ENCODE measurements at regions not wholly inside any gene's neighbourhood (a gene's known extent, or its start where the extent isn't known, plus 50 kb on each side); places are given as distances from the start of the nearest gene placed in this dataset.

GRCh38 chr15:70290708-70291107 lies 193.0 kb upstream of the TLE3 start:
- no peak for TF ChIP-seq JUND (IDR thresholded peaks at IDR 0.05)
- TF ChIP-seq FOSL1 (IDR thresholded peaks at IDR 0.05; ENCODE audit: low read depth), result no peak
- TF ChIP-seq EZH2phosphoT487 (IDR thresholded peaks at IDR 0.05; ENCODE audit: borderline replicate concordance), result no peak
- no peak for TF ChIP-seq CTCF (IDR thresholded peaks at IDR 0.05 in 2 of 3, conservative IDR thresholded peaks at IDR 0.05 in 1 of 3; ENCODE audit: borderline replicate concordance in 1 of 3, insufficient read depth in 1 of 3, low read depth in 2 of 3, low read length in 2 of 3)
- no peak for TF ChIP-seq POLR2AphosphoS5 (IDR thresholded peaks at IDR 0.05; ENCODE audit: low read depth, low read length)
- no peak for TF ChIP-seq YY1 (IDR thresholded peaks at IDR 0.05; ENCODE audit: extremely low read depth, insufficient replicate concordance, low read depth, low read length)
- no peak for TF ChIP-seq ELF1 (IDR thresholded peaks at IDR 0.05; ENCODE audit: borderline replicate concordance, low read depth)
- no peak for TF ChIP-seq POLR2A (IDR thresholded peaks at IDR 0.05; ENCODE audit: borderline replicate concordance, extremely low read depth, insufficient read depth, insufficient read length)
- no peak for TF ChIP-seq ZNF274 (IDR thresholded peaks at IDR 0.05; ENCODE audit: low read depth, low read length)
- H3K79me2 ChIP-seq (ENCODE audit: insufficient read depth, low read length), result no peaks in the 10 kb centered on the region
- H3K9me2 ChIP-seq (ENCODE audit: insufficient read depth), result no peaks in the 10 kb centered on the region
- no peaks in the 10 kb centered on the region for H3K27me3 ChIP-seq (ENCODE audit: insufficient read depth, low read length)
- intact Hi-C loops (cut with micrococcal nuclease), result no loop called here
- peaks cover 7 to 11% of the 10 kb centered on the region in 2 experiments; a peak in 3 of 4 replicates for H3K4me1 ChIP-seq (ENCODE audit: control insufficient read depth in 1 of 2, insufficient read depth in 2 of 2, low read length in 2 of 2)
- ATAC-seq, result no peak
- ChIA-PET CTCF (no interaction called here), RAD21 (ENCODE audit: low non-redundant PET in 1 of 2, low total read pairs in 2 of 2, uncharacterized antibody in 2 of 2, unreplicated experiment in 2 of 2) (no interaction called here), POLR2A (no interaction called here)
- no TSS peak for BruUV-seq (replicated peaks)
- no peaks in the 10 kb centered on the region for H3K9me3 ChIP-seq (ENCODE audit: control insufficient read depth in 1 of 2, insufficient read depth in 1 of 2, low read depth in 1 of 2, low read length in 2 of 2)
- H2AFZ ChIP-seq (ENCODE audit: low read depth, low read length, poor library complexity, severe bottlenecking), result no peak overlapping the region
- H3K4me3 ChIP-seq (replicated peaks in 1 of 2; ENCODE audit: low read depth in 1 of 2, low read length in 2 of 2), result no peak overlapping the region
- no peaks in the 10 kb centered on the region for H3K36me3 ChIP-seq (ENCODE audit: control insufficient read depth in 1 of 2, insufficient read depth in 2 of 2, low read length in 2 of 2)
- no peak overlapping the region for H3K9ac ChIP-seq (ENCODE audit: low read length)
- H4K20me1 ChIP-seq (ENCODE audit: insufficient read depth), result no peaks in the 10 kb centered on the region
- no peak for DNase-seq (ENCODE audit: low read depth, low spot score)
- H3K27ac ChIP-seq (ENCODE audit: low read depth, low read length), result no peak overlapping the region
- no peak overlapping the region for H3K4me2 ChIP-seq (ENCODE audit: low read length)
